Esophagus muscularis mucosa (tissue), 3 donors: ENCODE measurements at regions not wholly inside any gene's neighbourhood (a gene's known extent, or its start where the extent isn't known, plus 50 kb on each side); places are given as distances from the start of the nearest gene placed in this dataset.

ENCODE experiments used
- CTCF ChIP-seq, 3 experiments: fragments of 200-600 bp in 2 of 3; fragments of 450-650 bp in 1 of 3; sonication (generic) in 2 of 3; IDR thresholded peaks; one replicate each; pipeline ENCODE4 v1.5.1; 2017 to 2019; ENCODE audit warnings: antibody characterized with exemption in 3 of 3, mild to moderate bottlenecking in 2 of 3, moderate library complexity in 1 of 3
- POLR2AphosphoS5 ChIP-seq, 2 donors: sonication (generic); formaldehyde crosslinking; IDR thresholded peaks; one replicate each; pipeline ENCODE4 v1.6.1; 2017; ENCODE audit warnings: antibody characterized with exemption in 2 of 2

GRCh38 chr2:34037886-34038285, 438.8 kb upstream of the FAM98A start:
- no peak for TF ChIP-seq CTCF (IDR thresholded peaks at IDR 0.05)
- no peak for TF ChIP-seq POLR2AphosphoS5 (IDR thresholded peaks at IDR 0.05)
